NCI-H1694 (cell line): ENCODE measurements at regions not wholly inside any gene's neighbourhood (a gene's known extent, or its start where the extent isn't known, plus 50 kb on each side); places are given as distances from the start of the nearest gene placed in this dataset.
A peak's percentile ranks its signal among the peaks of the same experiment; 100 is the strongest.

Source experiments
- DNase-seq: peaks from one replicate; lab custom pipeline; 2025; lab: John Stamatoyannopoulos, UW

GRCh38 chr12:14153803-14154202, 172.4 kb upstream of the GRIN2B start:
- DNase-seq = no peak

- no peak for DNase-seq
Observed at GRCh38 chr12:14156606-14157005, 175.2 kb upstream of the GRIN2B start.

GRCh38 chr12:14157088-14157747, 175.8 kb upstream of the GRIN2B start:
- DNase-seq = no peak

DNA sequence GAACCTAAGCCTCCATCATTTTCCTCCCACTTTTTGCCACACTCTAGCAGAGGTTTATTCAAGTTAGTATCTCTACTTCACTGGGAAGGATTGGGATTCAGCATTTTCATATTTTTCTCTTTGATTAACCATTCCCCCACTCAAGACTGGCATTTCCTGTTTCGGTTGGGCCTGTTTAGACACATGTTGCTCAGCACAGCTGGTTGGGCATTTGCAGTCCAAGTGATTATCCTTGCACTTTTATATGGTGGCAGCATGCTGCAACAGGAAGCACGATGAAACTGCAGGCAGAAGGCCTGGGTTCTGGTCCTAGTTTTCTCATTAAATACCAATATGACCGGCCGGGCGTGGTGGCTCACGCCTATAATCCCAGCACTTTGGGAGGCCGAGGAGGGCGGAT, 182.9 kb upstream of the GRIN2B start:
- no peak for DNase-seq

DNA sequence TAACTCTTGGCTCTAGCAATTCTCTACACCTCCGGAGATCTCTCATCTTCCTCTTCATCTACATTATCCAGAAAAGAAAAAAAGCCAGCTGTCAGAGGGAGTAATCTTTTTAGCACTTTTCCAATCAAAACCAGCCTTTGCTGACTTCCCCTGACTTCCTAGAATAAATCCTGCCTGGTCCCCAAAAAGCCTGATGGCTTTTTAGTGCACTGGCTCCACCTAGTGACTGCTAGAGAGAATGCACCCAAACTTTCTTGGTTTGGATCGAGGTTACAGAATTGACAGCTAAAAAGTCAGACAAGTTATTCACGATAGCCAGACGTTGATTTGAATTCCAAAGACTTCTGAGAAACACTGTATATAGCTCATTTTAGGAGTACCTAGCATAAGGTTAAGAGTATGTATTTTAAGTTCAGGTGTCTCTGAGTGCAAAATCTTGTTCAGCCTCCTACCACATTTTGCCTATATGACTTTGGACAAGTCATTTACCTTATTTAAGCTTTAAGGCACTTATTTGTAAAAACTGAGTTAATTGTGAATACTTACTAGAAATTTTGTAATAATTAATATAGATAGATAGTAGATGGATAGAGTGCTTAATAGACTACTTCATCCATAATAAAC, 185.7 kb upstream of the GRIN2B start:
- DNase-seq = peak; percentile 88

GRCh38 chr12:14169281-14169680, 187.9 kb upstream of the GRIN2B start:
- DNase-seq = no peak

GRCh38 chr12:14171106-14171505, 189.7 kb upstream of the GRIN2B start:
- DNase-seq = no peak

DNA sequence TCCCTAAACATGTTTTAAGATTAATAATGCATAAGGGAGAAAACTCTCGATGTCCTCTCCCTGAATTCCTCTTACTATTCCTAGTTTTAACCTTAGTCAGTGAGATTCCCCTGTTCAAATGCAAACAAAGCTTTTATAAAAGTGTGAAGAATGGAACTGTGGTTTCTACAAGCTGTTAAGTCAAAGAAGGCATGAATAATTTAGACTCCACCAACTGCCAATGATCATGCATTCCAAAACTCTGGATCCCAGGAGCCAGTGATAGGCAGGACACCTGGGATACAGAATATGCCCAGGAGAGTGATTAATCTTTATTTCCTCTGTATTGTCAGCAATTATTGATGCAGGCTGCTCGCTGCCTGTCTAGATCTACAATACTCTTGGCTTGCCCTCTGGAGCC, 190.3 kb upstream of the ATF7IP start:
- peak; percentile 3 for DNase-seq

DNA sequence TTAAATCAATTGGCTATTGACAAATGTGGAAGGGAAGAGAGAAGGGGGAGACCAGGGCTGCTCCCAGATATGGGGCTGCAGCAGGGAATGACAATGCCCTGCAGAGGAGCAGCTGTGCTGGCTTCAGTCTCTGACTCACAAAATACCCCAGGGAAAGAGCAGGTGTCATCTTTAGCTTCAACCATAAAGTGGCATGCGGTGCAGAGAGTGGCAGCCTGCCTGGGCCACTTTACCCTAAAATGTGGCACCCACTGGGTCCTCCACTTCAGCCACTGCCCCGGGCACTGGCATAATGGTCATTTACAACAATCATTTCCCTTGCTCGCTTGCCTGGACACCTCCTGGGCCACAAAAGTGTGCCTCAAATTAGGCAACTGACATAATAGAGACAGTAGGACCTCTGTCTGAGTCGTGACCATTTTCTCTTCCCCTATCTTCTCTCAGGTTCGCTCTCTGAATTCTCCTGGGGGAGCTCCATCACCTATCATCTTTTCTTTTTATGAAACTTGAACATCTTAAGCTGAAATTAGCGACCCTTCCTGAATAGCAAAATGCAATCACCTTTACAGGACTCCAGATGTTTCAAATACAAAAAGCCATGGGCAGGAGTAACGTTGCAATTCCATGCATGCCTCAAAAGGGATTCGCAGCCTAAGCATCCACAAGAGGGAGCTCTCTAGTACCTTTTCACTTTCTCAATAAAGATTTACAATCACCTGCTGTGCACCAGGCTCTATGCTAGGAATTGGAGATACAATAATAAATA, 179.9 kb upstream of the ATF7IP start:
- peak; percentile 81 for DNase-seq

- DNase-seq = no peak
Observed at GRCh38 chr12:14186193-14186502, 179.3 kb upstream of the ATF7IP start.

DNA sequence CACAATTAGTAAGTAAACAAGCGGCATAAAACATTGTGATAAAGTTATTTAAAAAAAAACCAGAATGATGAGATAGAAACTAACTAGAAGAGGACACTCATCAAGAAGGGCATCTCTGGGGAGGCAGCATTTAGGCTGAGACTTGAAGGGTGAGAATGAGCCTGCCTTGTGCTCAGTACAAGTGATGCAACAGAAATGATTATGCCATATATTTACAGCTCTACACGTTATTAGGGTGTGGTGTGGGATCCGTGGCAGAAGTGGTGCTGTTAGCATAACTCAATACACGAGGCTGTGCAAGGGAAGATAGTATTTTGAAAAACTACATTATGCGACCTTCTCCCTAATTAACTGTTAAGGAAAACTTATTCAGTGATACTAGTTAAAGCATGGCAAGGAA, 178.5 kb upstream of the ATF7IP start:
- DNase-seq = no peak

GRCh38 chr12:14187966-14188365, 177.5 kb upstream of the ATF7IP start:
- DNase-seq = no peak

DNA sequence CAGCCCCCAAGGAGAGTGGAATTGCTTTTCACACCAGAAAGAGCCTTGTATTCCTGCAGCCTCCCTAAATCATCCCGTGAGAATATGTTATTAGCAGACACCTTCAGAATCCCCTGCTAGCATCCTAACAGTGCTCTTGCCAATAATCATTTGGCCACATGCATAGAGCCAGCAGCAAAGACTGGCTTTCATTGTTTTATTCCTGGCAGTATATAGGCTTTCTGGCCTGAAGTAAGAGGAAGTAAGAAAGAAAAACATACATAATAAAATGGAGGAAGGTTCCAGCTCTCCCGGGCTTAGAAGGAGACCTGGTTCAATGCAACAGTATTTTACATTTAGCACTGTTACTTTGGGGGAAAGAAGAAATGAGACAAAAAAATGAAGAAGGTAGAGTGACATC, 176.7 kb upstream of the ATF7IP start:
- no peak for DNase-seq

GRCh38 chr12:14190694-14191093, 174.8 kb upstream of the ATF7IP start:
- DNase-seq = no peak

GRCh38 chr12:14191612-14192011, 173.9 kb upstream of the ATF7IP start:
- no peak for DNase-seq

- DNase-seq = peak; percentile 82
Observed at GRCh38 chr12:14193639-14194038, 171.8 kb upstream of the ATF7IP start.

DNA sequence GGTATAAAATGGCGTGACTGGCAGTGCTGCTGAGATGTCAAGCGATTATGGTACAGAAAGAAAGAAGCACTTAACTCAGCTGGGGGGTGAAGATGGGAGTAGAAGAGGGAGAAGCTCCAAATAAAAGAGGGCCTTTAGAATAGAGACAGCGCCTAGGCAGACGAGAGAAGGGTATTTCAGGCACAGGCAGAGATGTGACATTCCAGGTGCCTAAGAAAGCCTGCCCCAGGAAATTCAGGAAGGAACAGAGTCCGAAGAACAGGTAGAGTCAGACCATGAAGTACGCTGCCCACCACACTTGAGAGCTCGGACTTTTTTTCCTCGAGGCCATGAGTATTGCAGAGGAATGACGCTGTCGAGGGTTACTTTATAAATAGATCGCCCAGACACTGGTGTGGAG, 170.9 kb upstream of the ATF7IP start:
- DNase-seq = no peak

DNA sequence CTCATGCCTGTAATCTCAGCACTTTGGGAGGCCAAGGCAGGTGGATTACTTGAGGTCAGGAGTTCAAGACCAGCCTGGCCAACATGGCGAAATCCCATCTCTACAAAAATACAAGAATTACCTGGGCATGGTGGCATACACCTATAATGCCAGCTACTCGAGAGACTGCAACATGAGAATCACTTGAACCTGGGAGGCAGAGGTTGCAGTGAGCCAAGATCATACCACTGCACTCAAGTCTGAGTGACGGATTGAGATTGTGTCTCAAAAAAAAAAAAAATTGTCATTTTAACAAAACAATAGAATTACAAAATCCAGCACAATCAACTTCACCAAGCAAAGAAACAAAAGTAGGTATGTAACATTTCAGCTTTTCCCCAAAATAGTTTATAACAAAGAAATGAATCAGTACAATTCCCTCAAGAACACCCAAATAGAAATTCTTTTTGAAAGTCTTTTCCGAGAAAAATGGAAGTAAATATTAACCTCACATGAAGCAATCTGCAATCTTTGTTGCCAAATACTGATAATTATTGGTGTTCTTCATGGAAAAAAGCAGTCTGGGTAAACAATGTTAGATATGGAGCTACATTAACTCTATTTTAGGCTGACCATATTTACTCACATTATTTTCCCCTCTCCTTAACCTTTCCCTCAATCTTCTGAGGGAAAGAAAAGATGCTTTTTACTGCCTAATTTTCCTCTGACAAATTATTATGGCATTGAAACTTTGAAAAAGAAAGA, 165.9 kb upstream of the ATF7IP start:
- DNase-seq = no peak

DNA sequence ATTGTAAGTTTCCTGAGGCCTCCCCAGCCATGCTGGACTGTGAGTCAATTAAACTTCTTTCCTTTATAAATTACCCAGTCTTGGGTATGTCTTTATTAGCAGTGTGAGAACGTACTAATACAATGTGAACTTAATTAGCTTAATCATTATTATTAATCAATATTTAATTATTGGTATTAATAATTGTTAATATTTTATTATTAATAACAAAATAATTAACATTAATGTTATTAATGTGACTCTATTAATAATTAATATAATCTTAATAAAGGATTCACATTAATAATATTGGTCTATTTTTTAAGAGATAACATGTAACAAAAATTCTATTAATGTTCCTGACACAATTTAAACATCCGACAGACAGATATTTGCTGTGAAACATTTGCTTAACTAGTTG, 164.9 kb upstream of the ATF7IP start:
- DNase-seq = no peak

- no peak for DNase-seq
Observed at GRCh38 chr12:14201291-14201690, 164.2 kb upstream of the ATF7IP start.

- DNase-seq = no peak
Observed at GRCh38 chr12:14207905-14208551, 157.5 kb upstream of the ATF7IP start.

DNA sequence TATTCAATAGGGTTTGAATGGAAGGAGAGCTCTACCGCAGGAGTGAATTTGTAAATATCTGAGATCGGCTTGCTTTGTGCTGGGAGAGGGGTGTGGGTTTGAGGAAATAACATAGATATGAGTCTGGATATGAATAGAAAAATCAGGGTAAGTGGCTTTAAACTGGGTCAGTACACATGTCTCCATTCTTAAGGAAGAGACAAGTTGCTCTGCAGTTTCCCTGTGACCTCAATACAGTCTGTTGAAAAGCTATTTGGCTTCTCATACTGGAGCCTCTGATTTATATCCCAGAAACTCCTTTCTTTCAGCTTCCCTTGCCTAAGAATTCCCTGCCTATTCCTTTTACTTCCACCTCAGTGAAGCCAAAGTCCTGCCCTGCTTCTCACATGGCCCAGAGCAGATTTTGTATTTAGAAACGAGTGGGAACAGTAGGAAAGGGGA, 153.5 kb upstream of the ATF7IP start:
- no peak for DNase-seq
